ENCODE measurements at regions not wholly inside any gene's neighbourhood (a gene's known extent, or its start where the extent isn't known, plus 50 kb on each side); places are given as distances from the start of the nearest gene placed in this dataset.

DNA sequence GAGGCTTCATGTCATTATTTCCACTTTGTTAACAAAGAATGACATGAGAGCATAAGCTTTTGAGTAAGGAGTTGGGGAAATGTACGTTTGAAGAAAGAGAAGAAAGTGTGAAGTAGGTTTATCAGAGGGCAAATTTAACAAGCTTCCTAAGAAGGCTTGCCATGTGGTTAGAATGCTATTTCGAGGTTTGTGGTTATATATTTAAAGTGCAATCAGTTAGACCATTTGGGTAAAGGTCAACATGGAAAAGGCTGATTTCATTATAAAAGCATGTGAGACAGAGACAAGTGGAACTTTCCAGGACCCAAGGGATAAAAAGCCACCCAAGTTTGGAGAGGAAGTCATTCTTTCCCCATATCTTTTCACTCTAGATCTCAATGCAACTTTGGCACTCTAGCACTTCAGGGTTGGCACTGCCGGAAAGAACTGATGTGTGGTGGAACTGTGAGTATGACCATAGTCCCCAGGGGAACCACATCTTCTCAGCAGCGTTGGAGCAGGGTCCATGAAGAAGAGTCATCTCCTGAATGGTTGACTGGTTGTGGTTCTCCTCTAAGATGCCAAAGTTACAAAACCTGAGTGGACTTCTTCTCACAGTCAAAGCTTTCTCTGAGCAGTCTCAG is 529.9 kb downstream of the MID1IP1 start:
- no peak for DNase-seq (ENCODE audit: low spot score)

DNA sequence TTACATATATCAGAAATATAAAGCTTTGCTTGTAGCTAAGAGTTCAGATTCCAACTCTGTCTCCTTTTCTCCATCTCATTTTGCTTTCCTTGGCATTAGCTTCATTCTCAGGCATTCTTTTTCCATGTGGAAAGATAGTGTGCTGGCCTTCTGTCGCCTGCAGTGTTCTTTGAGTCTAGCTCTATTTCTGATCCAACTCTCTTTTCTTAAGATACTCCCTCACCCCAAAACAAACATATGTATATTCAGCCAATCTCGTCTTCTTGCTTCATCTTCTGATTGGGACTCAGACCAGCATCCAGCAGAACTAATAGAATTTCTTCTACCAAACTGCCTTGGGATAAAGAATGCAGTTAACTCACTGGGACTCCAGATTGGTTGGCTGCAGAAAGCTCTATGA is 532.2 kb downstream of the MID1IP1 start:
- DNase-seq (ENCODE audit: low spot score) = no peak

GRCh38 chrX:39335513-39336235 is 534.4 kb downstream of the MID1IP1 start:
- DNase-seq (ENCODE audit: low spot score) = no peak

- no peak for DNase-seq (ENCODE audit: low spot score)
Observed at GRCh38 chrX:39336671-39337311, 535.5 kb downstream of the MID1IP1 start.

DNA sequence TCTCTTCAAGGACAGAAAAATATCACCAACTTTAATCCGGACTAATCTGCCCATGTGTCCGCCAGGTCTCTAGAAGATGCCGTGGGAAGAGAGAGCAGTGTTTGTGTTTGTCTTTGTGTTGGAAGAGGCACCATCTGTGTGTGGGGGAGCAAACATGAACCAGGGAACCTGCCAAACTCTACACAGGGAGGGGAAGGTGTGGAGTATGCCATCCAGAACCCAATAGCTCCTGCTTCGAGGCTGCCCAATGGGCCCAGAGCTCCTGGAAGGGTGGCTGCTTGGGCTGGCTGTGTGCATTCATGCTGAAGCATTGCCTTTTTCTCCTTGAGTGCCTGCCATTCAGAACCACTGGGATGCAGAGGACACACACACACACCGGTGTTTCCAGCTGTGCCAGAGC is 536.2 kb downstream of the MID1IP1 start:
- DNase-seq (ENCODE audit: low spot score) = no peak

DNA sequence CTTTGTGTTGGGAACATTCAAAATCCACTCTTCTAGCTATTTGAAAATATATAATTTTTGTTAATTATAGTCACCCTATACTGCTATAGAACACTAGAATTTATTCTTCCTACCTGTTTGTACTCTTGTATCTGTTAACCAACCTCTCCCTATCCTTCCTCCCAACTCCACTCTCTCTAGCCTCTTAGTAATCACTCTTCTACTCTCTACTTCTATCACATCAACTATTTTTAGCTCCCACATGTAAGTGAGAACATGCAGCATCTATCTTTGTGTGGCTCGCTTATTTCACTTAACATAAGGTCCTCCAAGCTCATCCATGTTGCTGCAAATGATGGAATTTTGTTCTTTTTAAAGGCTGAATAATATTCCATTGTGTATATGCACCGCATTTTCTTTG is 537.3 kb downstream of the MID1IP1 start:
- DNase-seq (ENCODE audit: low spot score) = no peak

- DNase-seq (ENCODE audit: low spot score) = no peak
Observed at GRCh38 chrX:39356119-39356807, 555.0 kb downstream of the MID1IP1 start.

DNA sequence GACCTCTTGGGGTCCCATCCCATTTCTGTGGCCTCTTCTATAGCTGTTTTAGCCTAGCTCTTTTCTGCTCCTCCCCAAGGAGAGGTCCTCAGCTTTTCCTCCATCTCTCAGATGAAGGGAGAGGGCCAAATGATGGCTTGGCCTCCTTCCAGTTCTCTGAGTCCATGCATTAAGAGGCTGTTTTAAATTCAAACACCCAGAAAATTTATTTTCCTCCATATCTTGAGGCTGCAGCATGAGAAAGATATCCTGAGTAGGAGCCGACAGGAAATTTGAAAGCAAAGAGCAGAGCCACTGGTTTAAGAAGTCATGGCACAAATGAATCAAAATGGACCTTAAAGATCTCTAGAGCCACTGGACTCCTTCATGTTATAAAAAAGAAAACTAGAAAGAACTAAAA is 558.8 kb downstream of the MID1IP1 start:
- DNase-seq (ENCODE audit: low spot score) = no peak

DNA sequence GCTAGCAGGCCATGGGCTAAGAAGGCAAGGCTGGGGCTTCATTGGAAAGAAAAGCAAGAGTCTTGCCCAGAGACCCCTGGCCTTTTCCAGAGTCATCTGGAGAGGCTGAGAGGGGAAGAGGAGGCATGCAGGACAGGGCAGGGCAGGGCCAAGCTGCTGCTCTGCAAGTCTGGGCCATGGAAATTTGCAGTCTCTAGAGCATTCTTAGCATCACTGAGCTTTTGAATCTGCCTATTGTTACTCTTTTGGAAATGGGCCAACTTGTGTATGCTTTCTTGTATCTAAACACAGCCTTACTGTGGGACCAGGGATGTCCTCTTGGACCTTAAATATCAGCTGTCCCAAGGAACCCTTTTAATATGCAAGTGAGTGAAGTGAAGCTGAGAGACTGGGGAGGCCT is 560.5 kb downstream of the MID1IP1 start:
- no peak for DNase-seq (ENCODE audit: low spot score)

GRCh38 chrX:39367416-39367815 is 566.2 kb downstream of the MID1IP1 start:
- no peak for DNase-seq (ENCODE audit: low spot score)

DNA sequence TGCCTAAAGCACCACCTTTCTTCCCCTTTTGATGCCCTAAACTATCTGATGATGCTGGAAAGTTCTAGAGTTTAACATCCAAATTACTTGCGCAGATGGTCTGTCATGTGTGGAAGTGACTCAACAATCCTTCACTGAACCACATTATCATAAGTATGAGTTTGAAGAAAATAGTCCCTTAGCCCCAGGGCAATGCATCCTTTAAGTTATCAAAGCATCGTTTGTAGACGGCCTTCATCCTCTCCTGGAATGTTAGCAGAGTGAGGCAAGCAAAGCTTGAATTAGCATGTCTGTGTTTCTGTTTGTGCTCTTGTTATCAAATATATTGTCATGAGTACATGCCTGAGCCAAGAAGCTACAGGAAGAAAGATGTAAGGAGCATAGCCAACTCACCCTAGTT is 570.9 kb downstream of the MID1IP1 start:
- DNase-seq (ENCODE audit: low spot score) = no peak

GRCh38 chrX:39377157-39377556 is 575.9 kb downstream of the MID1IP1 start:
- no peak for DNase-seq (ENCODE audit: low spot score)

GRCh38 chrX:39377773-39378172 is 576.5 kb downstream of the MID1IP1 start:
- no peak for DNase-seq (ENCODE audit: low spot score)

GRCh38 chrX:39381422-39381821 is 580.2 kb downstream of the MID1IP1 start:
- DNase-seq (ENCODE audit: low spot score) = no peak

DNA sequence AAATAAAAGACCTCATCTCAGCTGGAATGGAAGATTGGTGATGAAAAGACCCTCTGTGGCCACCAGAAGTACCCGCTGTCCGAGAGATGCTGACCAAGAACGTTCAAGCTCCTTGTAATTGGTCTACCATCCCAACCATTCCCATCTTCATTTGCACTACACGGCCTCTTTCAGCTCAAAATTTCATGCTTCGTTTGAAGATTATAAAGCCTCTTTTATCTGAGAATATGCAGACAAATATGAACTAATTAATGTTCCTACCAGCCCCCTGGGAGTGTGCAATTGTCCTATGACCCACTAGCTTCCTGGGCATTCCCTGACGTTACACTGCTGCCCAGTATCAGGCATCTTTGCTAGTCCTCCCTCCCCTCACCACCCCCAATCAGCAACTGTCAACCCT is 583.7 kb downstream of the MID1IP1 start:
- DNase-seq (ENCODE audit: low spot score) = no peak

DNA sequence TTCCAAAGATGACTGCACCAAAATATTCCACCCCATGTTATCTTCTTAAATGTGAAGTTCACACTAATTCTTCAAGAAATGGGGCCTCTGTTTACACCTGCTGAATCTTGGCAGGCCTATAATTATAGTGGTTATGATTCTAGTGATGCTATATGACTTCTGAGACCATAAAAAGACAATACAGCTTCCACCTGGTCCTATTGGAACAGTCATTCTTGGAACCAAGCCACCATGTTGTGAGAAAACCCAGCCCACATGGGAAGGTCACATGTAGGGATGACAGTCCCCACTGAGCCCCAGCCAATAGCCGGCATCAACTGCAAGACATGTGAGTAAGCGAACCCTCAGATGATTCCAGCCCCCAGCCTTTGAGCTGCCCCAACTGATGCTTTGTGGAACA is 587.5 kb downstream of the MID1IP1 start:
- DNase-seq (ENCODE audit: low spot score) = no peak

DNA sequence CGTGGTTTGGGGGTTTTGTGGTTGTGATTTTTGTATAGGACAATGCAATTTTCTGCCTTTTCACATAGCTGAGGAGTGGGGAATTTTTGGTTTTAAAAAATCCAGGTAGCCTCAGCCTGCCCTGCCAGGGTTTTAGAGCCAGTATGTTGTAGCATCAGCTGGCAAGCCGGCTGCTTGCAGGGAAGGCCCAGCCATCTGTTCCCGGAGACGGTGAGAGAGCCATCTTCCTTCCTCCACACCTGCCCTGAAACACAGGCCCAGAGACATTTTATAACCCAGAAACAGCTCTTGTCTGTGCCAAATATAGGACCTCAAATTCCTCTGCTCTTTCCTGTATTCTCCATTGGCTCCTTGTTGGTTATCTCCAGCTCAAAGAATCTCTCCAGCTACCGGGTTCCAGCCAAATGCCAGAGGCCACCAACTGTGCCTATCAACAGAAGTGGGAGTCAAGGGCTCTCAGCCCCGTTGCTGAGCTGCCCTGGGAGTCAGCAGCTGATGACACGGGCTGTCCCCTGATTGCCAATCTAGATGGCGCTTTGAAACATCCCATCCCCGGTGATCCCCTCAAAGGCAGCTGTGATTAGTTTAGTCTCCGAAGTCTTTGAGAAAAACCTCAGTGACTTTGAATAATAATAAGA is 595.2 kb downstream of the MID1IP1 start:
- DNase-seq (ENCODE audit: low spot score) = no peak

GRCh38 chrX:39397561-39398199 is 596.4 kb downstream of the MID1IP1 start:
- no peak for DNase-seq (ENCODE audit: low spot score)

DNA sequence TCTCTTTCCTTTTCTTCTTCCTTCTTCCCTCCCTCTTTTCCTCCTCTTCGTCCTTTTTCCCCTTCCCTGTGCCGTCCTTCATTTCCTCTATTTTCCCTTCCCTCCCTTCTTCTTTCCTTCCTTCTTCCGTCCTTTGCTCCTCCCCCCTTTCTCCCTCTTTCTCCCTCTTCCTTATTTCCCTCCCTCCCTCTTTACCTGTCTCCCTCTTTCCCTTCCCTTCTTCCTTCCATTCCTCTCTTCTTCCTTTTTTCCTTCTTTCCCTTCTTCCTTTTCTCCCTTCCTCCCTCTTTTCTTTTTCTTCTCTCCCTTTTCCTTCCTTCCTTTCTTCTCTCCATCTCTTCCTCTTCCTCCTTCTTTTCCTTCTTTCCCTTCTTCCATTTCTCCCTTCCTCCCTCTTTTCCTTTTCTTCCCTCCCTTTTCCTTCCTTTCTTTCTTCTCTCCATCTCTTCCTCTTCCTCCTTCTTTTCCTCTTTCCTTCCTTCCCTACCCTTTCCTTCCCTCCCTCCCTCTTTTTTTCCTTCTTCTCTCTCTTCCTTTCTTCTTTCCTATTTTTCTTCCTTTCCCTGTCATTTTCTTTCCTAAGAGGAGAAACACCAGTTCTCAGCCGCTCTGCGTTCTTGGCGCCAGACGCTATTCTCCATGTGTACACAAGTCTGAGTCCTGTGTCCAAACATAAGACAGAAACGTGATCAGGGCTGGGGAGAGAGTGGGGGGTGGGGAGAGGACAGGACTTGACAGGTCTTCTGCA is 597.1 kb downstream of the MID1IP1 start:
- no peak for DNase-seq (ENCODE audit: low spot score)

- no peak for DNase-seq (ENCODE audit: low spot score)
Observed at GRCh38 chrX:39398963-39399261, 597.7 kb downstream of the MID1IP1 start.

GRCh38 chrX:39399387-39399786 is 598.1 kb downstream of the MID1IP1 start:
- DNase-seq (ENCODE audit: low spot score) = no peak
